ENCODE measurements at regions not wholly inside any gene's neighbourhood (a gene's known extent, or its start where the extent isn't known, plus 50 kb on each side); places are given as distances from the start of the nearest gene placed in this dataset.

DNA sequence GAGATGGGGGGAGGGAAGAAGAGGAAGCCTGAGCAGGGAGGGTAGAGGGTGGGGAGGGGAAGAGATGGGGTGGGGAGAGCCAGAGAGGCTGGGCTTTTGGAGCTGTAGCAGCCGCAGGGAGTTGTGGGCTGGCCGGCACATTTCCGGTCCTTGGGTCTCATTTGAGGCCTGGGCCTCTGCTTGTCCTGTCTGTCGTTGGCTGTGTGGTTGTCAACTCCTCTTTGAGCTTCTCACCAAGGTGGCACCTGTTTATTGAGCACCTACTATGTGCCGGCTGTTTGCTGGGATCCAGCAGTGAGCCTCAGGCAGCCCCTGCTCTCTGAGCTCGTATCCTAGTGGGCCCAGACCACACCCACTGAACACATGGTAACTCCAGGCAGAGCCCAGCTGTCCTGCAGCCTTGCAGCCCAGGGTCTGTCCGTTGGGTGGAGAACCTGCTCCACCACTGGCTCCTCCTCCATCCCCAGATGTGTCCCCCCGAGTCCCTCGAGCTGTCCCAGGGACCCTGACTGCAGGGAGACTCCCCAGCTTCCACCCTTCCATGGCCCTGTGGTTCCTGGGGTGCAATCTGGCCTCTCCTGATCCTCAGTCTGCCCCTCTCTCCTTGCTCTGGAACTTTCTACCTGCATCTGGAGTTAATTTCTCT is 164.9 kb downstream of the IRF8 start:
- DNase-seq: no peak

DNA sequence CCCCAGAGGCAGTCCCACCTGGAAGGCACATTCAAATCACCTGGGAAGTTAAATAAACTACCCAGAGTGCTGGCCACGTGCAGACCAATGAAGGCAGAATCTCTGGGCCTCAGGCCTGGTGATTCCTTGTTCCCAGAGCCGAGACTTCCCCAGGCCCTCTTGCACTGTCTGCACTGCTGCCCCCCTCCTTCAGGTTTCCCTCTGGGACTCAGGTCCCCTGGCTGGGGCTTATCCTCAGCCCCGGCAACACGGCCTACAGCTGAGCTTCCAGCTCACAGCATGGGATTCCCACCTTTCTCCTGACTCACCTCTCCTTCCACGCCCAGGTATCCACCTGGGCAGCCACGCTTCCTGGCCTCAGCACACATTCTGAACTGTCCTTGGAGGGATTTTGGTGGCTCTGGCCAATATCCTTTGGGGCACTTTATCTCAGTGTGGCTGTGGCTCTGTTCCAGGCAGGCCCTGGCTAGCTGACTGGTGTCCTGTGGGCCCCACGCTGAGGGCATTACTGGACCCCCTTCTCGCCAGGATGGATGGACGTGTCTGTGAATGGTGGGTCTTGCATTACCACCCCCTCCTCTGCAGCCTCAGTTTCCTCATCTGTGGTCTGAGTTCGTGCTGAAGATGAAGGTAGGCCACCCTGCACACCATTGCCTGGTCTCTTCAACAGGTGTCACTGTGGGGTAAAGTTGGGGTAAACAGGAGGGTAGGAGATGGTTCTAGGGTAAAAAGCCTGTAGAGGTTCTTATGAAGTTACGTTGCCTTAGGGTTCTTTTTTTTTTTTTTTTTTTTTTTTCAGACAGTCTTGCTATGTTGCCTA is 165.7 kb downstream of the IRF8 start:
- no peak for DNase-seq

DNA sequence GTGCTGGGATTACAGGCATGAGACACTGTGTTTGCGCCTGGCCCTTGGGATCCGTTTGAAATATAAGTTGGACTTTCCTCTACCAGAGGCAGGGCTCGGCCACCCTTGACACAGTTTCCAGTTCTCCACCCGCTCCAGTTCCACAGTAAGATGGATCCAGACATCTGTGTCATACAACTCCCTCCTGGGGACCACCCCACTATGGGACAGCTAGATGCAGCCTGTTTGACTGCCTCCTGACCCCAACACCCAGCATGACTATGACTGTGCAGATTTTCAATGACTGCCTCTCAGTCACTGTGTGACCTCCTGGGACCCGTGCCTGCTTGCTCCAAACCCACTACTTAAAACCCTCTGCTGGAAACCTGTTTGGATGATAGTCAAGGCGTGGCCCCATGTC is 166.7 kb downstream of the IRF8 start:
- DNase-seq: no peak

DNA sequence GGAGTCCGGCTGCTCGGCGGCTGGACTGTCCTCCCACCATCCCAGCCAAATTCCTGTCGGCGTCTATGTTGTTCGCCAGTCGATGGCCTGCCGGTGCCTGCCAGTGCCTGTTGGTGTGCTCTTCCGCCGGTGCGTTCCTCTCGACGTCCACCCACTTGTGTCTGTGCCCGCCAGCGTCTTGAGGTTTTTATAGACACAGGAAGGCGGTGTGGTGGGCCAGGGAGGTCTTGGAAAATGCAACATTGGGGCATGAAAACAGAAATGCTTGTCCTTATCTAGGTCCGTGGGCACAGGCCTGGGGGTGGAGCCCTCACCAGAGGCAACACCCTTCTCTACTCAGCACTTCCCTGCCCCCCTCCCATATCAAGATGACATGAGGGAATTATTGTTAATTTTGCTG is 167.8 kb downstream of the IRF8 start:
- DNase-seq: no peak

DNA sequence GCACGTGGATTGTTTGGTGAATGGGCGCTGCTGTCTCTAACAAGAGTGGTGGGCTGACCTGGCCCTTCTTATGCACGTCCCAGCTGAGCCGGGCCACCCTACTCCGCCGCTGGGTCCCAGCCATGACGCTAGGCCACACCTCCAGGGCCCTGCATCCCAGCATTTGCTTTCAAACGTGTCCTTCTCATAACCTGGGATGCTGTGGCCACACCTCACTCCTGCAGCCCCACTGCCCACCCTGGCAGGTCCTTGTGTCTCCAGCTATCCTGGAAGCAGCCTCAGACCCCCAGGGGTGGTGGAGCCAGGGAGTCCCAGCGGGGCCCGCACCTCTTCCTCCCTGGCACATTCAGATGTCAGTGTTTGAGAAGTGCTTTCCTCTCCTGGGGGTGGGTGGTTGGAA is 168.6 kb downstream of the IRF8 start:
- DNase-seq: no peak

DNA sequence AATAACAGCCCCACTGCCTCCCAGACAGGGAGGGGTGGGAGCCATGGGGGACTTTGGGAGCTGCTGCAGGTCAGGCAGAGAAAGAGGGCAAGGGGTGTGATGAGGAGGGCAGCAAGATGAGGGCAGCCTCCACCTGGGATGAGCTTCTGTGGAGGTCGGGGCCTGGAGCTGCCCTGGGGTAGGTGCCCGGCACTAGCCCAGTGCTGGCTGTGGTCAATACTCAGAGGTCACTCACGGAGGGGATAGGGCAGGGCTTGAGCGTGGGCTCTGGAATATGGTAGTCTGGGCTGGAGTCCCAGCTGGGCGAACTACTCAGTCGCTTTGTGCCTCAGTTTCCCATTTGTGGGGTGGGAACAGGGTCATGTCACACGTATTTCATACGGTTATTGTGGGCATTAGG is 169.0 kb downstream of the IRF8 start:
- no peak for DNase-seq

GRCh38 chr16:86068722-86069121 is 169.8 kb downstream of the IRF8 start:
- no peak for DNase-seq

DNA sequence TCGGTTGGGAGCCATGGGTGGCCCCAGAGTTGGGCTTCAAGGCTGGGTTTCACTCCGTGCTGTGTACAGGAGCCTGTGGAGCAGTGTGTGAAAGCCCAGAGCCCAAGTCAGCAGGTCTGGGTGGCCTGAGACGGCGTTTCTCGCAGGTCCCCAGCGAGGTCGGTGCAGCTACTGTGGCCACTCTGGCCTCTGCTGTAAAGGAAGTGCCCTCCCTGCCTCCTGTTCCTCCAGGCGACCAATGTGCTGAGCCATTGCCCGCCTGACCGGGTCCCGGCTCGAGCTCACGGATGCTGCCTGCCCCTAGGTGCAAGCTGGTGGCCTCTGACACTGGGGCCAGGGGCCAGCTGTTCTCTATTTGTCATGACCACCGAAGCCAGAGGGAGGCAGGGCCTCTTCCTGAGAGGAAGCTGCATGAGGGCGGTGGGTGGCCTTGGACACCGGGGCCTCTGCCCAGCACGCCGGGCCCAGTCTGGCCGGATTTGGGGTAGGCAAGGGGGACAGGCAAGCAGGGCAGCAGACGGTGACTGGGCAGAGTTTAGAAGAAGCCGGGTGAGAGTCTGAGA is 170.9 kb downstream of the IRF8 start:
- no peak for DNase-seq

DNA sequence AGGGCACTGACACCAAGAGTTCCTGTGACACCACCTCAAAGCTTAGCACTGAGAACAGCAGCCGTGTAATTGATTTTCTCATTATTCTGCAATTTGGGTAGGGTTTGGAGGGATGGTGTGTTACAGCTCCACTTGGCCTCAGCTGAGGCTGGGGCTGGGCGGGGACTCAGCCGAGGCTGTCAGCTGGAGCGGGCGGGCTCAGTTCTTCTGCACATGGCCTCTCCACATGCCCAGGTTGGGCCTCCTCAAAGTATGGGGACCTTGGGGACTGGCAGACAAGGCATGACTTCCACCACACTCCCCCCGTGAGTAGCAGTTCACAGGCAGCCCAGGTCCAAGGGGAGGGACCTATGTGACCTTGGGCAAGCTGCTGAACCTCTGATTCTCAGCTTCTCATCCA is 171.5 kb downstream of the IRF8 start:
- no peak for DNase-seq

- DNase-seq: no peak
These were observed 172.0 kb downstream of the IRF8 start for GRCh38 chr16:86070971-86071370.

DNA sequence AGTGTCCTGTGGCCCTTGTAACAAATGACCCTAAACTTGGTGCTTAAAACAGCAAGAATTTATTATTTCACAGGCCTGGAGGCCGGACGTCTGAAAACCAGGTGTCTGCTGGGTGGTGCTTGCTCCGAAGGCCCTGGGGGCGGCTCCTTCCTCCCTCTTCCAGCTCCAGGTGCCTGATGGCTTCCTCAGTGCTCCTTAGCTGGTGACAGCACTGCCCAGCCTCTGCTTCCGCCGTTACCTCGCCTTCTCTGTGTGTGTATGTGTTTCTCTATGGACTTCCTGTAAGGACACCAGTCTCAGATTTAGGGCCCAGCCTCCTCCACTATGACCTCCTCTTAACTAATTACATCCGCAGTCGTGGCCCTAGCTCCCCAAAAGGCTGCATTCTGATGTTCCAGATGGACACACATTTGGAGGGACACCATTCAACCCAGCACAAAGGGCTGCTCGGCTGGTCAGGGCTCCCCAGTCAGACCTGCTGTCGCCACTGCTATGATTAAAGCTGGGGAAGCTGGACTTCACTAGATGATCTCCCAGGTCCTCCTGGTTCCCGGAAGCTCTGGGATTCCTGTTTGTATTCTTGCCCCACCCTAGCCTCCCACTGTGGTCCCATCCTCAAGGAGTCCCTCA is 172.8 kb downstream of the IRF8 start:
- no peak for DNase-seq

DNA sequence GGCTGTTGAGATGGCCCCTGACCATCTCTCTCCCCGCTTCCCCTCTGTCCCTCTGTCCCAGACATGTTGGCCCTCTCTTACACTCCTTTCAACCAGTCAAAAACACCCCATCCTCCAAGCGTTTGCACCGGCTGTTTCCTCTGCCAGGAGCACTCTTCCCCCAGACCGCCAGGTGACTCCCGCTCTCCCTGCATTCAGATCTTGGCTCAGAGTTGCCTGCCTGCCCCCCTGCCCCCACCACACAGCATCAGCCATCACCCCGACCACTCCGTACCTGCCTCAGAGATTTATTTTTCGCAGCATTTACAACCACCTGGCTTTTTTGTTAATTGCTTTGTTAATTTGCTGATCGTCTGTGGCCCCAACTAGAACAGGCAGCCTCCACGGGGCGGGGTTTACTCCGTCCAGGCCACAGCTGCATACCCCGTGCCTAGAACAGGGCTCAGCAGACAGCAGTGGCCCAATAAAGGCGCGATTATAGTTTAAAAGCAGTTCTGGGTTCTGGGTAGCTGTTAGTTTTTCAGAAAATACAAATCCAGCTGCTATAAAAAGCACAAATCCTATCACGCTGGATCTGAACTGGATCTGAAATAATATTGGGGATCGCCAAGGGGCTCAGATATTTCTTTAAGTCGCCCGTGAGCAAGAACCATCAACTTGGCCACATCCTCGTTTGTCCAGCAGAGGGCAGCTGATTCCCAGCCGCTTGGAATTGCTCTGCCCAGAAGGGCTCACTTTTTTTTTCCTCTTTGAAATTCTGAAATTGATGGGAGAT is 173.6 kb downstream of the IRF8 start:
- DNase-seq: peak in 1 of 2 experiments; percentile 7

DNA sequence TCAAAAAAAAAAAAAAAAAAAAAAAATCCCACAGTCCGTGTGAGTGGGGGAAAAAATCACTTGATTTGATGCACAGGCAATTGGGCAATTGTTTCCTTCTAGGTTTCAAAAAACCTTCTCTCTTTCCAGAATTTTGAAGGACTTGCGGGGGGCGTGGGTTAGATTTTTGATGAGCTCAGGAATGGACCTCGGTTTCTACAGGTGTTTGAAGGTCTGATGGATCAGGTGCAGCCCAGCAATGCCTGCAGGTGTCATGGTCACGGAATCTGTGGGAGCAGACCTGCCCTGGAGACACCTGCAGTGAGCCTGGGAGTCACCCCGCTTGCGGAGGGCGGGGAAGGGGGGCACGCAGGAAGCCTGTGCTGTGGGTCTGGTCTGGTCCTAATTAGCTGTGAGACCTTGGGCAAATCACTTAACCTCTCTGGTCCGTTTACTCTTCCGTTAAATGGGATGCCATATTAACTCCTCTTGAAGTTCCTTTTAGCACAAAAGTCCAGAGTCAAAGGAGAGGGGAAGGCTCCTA is 174.2 kb downstream of the IRF8 start:
- DNase-seq: no peak

- no peak for DNase-seq
These were observed 175.0 kb downstream of the IRF8 start for GRCh38 chr16:86073763-86074493.

DNA sequence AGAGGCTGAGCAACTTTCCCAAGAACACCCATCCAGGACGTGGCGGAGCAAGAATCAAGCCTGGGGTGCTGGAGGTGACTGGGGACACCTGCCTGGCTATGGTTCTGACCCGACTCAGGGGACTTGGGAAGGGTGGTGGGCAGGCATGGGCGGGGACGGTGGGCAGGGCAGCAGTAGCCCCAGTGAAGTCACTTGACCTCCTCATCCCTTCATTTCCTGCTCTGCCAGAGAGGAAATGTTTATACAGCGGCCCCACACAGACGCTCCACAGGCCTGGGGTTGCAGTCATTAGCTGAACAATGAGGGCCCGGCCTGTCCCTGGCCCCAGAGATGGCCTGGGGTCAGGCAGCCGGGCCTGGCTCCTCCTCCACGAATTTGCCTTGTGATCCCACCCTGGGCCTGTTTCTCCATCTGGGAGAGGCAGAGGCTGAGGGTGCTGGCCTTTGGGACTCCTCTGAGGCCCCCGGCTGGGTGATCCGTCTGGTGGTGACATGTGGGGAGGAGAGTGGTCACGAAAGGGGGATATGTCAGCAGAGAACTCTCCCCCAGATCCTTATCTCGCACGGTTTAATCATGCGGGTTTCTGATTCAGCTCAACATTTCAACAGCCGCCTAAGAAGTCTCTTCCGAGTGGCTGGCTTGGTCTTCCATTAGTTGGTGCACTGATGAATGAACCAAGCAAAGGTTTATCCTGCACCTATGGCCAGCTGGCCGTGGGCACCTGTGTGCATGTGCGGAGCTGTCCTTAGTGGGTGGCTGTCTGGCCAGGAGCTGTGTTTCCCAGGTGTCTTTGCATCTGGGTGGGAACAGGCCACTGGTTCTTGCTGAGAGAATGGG is 175.9 kb downstream of the IRF8 start:
- no peak for DNase-seq

- no peak for DNase-seq
These were observed 176.5 kb downstream of the IRF8 start for GRCh38 chr16:86075488-86075785.

DNA sequence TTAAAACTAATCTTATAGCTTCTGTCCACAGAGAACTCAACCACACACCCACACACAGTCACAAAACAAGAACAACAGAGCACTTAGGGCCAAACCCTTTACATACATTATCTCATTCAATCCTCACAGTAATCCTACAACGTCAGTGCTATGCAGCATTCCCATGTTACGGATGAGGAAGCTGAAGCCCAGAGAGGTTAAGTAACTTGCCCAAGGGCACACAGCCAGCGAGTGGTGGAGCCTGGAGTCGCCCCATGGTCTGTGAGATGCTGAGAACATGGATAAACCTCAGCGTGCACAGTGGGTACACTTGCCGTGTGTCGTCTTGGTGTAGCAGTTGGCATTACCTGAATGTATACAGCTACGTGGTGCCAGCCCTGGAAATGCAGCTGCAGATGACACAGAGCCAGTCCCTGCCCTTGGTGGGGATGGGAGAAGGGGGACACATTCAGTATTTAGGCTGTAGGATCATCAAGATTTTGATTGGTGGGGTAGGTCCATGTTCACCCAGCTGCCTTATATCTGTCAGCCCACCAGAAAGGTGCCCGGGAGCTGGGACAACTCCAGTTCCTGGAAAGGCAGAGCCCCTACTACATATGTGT is 177.0 kb downstream of the IRF8 start:
- no peak for DNase-seq

DNA sequence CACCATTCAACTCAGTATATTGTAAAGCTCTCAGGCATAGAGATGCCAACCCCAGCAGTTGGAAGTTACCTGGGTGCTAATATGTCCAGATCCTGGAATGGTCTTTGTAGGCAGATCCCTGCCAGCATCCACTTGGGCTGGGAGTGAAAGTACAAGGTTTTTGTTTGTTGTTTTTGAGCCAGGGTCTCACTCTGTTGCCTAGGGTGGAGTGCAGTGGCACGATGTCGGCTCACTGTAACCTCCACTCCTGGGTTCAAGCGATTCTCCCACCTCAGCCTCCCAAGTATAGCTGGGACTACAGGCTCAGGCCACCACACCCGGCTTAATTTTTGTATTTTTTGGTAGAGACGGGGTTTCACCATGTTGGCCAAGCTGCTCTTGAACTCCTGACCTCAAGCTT is 177.6 kb downstream of the IRF8 start:
- no peak for DNase-seq

DNA sequence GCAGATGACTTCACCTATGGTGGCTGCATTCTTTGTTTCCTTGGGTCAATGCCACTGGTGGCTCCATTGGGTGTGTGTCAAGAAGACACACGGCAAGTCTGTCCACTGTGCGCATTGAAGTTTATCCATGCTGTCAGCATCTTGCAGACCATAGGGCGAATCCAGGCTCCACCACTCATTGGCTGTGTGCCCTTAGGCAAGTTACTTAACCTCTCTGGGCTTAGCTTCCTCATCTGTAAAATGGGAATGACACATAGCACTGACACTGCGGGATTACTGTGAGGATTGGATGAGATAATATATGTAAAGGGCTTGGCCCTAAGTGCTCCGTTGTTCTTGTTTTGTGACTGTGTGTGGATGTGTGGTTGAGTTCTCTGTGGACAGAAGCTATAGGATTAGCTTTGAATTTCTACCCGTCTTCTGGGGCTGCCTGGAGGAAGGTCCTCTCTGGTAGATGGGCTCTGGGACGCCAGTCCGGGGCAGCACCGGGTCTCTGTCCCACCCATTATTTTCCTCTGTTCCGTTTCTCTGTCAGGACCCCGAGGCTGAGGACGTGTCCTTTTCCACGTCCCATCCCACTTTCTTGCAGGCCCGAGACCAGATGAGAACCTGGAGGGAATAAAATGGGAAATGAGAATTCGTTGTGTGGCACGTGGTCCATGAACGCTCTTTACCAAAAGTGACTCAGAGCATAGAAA is 178.4 kb downstream of the IRF8 start:
- DNase-seq: no peak

DNA sequence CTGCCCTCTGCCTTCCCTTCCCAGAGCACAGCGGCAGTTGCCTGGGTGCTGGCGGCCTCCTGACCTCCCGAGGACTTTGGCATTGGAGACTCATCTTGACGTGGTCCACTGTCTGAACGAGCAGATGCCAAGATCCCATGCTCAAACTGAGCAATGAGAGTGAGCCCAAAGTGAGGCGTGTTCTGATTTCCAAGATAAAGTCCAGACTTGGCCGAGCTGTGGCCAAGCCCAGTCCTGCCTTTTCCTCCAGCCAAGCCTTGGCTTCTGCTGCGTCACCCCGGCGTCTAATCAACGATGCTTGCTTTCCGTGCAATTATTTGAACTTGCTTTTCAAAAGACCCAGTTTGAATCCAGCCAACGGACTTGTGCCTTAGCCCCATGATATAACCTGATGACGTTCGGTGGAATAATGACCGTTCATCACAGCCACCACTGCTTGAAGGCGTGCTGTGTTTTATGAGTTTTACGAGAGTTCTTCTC is 179.2 kb downstream of the IRF8 start:
- no peak for DNase-seq
